Endodermal cell (in vitro differentiated cells): ENCODE measurements at regions not wholly inside any gene's neighbourhood (a gene's known extent, or its start where the extent isn't known, plus 50 kb on each side); places are given as distances from the start of the nearest gene placed in this dataset.

Experiments used
- DNase-seq: peaks from one replicate; pipeline ENCODE4 v3.0.0-alpha.2; 2017
- H3K27ac ChIP-seq: 2 replicates; pipeline ENCODE4 v1.5.1; 2013; ENCODE audit warnings: mild to moderate bottlenecking, low read depth, low read length, moderate library complexity
- H3K27me3 ChIP-seq: 2 replicates; pipeline ENCODE4 v1.6.1; 2013; ENCODE audit warnings: mild to moderate bottlenecking, low read length, moderate library complexity; ENCODE audit not compliant: insufficient read depth, control insufficient read depth, poor library complexity, severe bottlenecking
- H3K36me3 ChIP-seq: 2 replicates; pipeline ENCODE4 v1.7.0; 2013; ENCODE audit warnings: mild to moderate bottlenecking, low read length, moderate library complexity; ENCODE audit not compliant: control insufficient read depth, insufficient read depth
- H3K4me1 ChIP-seq: one replicate; pipeline ENCODE4 v1.7.0; 2013; ENCODE audit warnings: low read length; ENCODE audit not compliant: control insufficient read depth, insufficient read depth
- H3K4me3 ChIP-seq: 2 replicates; pipeline ENCODE4 v1.5.1; 2013; ENCODE audit warnings: mild to moderate bottlenecking, low read length, moderate library complexity
- H3K9ac ChIP-seq: 2 replicates; pipeline ENCODE4 v1.6.1; 2013; ENCODE audit warnings: mild to moderate bottlenecking, low read length, moderate library complexity; ENCODE audit not compliant: poor library complexity, severe bottlenecking; ENCODE audit errors: extremely low read depth
- H3K9me3 ChIP-seq: 2 replicates; pipeline ENCODE4 v1.6.1; 2013; ENCODE audit warnings: mild to moderate bottlenecking, low read length, moderate library complexity; ENCODE audit not compliant: control insufficient read depth
- H3K27ac Mint-ChIP-seq: 2 replicates; pipeline ENCODE4 v1.8.0; 2020; ENCODE audit warnings: mixed read lengths
- H3K27me3 Mint-ChIP-seq: 2 replicates; pipeline ENCODE4 v1.8.0; 2021; ENCODE audit warnings: mild to moderate bottlenecking, mixed read lengths; ENCODE audit not compliant: insufficient read depth
- H3K36me3 Mint-ChIP-seq: 2 replicates; pipeline ENCODE4 v1.8.0; 2020; ENCODE audit warnings: low read depth, mixed read lengths
- H3K4me1 Mint-ChIP-seq: 2 replicates; pipeline ENCODE4 v1.8.0; 2020; ENCODE audit warnings: mixed read lengths
- H3K4me3 Mint-ChIP-seq: 2 replicates; pipeline ENCODE4 v1.8.0; 2020; ENCODE audit warnings: mild to moderate bottlenecking, moderate library complexity, mixed read lengths
- H3K9me3 Mint-ChIP-seq: 2 replicates; pipeline ENCODE4 v1.8.0; 2020; ENCODE audit warnings: mild to moderate bottlenecking, mixed read lengths
- WGBS, 2 experiments: methylation state at CpG; one replicate each; pipeline versions ENCODE4 v1.1.5 to v1.1.7; 2013; ENCODE audit warnings: missing lambda C conversion rate in 2 of 2, mixed read lengths in 1 of 2; ENCODE audit not compliant: insufficient coverage in 1 of 2, insufficient read length in 1 of 2; 5-methylcytosine and 5-hydroxymethylcytosine counted together
- TF ChIP-seq, protein P1 (sequence below): fragments of 200-600 bp; sonication (generic); conservative IDR thresholded peaks from 2 replicates; pipeline ENCODE4 v1.5.0; 2021; ENCODE audit warnings: antibody characterized with exemption, mild to moderate bottlenecking

GRCh38 chr7:37545619-37546534 is 97.2 kb upstream of the ELMO1 start:
- H3K27me3 ChIP-seq = no peaks in the 10 kb centered on the region
- H3K27ac Mint-ChIP-seq = no peak overlapping the region

GRCh38 chr7:37546677-37547076 is 98.0 kb upstream of the ELMO1 start:
- no peak overlapping the region for H3K4me3 ChIP-seq
- no peaks in the 10 kb centered on the region for H3K9me3 ChIP-seq
- no peak overlapping the region for H3K27ac Mint-ChIP-seq
- TF ChIP-seq, protein P1, sequence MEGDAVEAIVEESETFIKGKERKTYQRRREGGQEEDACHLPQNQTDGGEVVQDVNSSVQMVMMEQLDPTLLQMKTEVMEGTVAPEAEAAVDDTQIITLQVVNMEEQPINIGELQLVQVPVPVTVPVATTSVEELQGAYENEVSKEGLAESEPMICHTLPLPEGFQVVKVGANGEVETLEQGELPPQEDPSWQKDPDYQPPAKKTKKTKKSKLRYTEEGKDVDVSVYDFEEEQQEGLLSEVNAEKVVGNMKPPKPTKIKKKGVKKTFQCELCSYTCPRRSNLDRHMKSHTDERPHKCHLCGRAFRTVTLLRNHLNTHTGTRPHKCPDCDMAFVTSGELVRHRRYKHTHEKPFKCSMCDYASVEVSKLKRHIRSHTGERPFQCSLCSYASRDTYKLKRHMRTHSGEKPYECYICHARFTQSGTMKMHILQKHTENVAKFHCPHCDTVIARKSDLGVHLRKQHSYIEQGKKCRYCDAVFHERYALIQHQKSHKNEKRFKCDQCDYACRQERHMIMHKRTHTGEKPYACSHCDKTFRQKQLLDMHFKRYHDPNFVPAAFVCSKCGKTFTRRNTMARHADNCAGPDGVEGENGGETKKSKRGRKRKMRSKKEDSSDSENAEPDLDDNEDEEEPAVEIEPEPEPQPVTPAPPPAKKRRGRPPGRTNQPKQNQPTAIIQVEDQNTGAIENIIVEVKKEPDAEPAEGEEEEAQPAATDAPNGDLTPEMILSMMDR = no peak
- H3K9me3 Mint-ChIP-seq = no peaks in the 10 kb centered on the region
- no peaks in the 10 kb centered on the region for H3K27me3 ChIP-seq
- no peaks in the 10 kb centered on the region for H3K36me3 ChIP-seq
- DNase-seq = no peak
- H3K9ac ChIP-seq = no peak overlapping the region
- H3K27ac ChIP-seq = no peak overlapping the region
- H3K4me1 ChIP-seq = peaks cover 15% of the 10 kb centered on the region
- no peaks in the 10 kb centered on the region for H3K27me3 Mint-ChIP-seq
- H3K4me3 Mint-ChIP-seq = no peak overlapping the region
- H3K36me3 Mint-ChIP-seq = no peaks in the 10 kb centered on the region
- peaks cover 45% of the 10 kb centered on the region for H3K4me1 Mint-ChIP-seq
- WGBS, 2 experiments = 97 to 100% methylated on average over 2 to 3 of the region's 3 CpGs

More at GRCh38 chr7:37545619-37546534, 97.2 kb upstream of the ELMO1 start:
- Histone ChIP-seq H3K4me3 (no peak overlapping the region), H3K9me3 (no peaks in the 10 kb centered on the region), H3K27ac (no peak overlapping the region), H3K9ac (no peak overlapping the region), H3K36me3 (no peaks in the 10 kb centered on the region), H3K4me1 (peaks cover 13% of the 10 kb centered on the region)
- Mint-ChIP-seq H3K36me3 (no peaks in the 10 kb centered on the region), H3K27me3 (no peaks in the 10 kb centered on the region), H3K9me3 (no peaks in the 10 kb centered on the region), H3K4me3 (no peak overlapping the region), H3K4me1 (peaks cover 37% of the 10 kb centered on the region)
- TF ChIP-seq, protein P1 = no peak
- DNase-seq = no peak
- WGBS, 2 experiments = 93 to 96% methylated on average over 6 to 7 of the region's 7 CpGs

- Mint-ChIP-seq H3K27ac (no peak overlapping the region), H3K9me3 (no peaks in the 10 kb centered on the region)
These were observed 100.6 kb upstream of the ELMO1 start for GRCh38 chr7:37549076-37549931.

More at GRCh38 chr7:37549076-37549931, 100.6 kb upstream of the ELMO1 start:
- H3K4me1 Mint-ChIP-seq = peaks cover 56% of the 10 kb centered on the region
- Histone ChIP-seq H3K9me3 (peaks cover 2% of the 10 kb centered on the region), H3K27ac (no peak overlapping the region), H3K36me3 (no peaks in the 10 kb centered on the region), H3K4me3 (no peak overlapping the region), H3K4me1 (peaks cover 17% of the 10 kb centered on the region), H3K9ac (no peak overlapping the region), H3K27me3 (no peaks in the 10 kb centered on the region)
- H3K36me3 Mint-ChIP-seq = no peaks in the 10 kb centered on the region
- TF ChIP-seq, protein P1 = no peak
- 93% methylated on average over 2 to 8 of the region's 8 CpGs for WGBS, 2 experiments
- H3K27me3 Mint-ChIP-seq = no peaks in the 10 kb centered on the region
- H3K4me3 Mint-ChIP-seq = no peak overlapping the region
- no peak for DNase-seq
